ENCODE measurements at regions not wholly inside any gene's neighbourhood (a gene's known extent, or its start where the extent isn't known, plus 50 kb on each side); places are given as distances from the start of the nearest gene placed in this dataset.

GRCh38 chr13:22287343-22287920 is 616.6 kb downstream of the FGF9 start:
- no peak overlapping the region for H4K91ac ChIP-seq (ENCODE audit: insufficient read depth, low read depth, low read length)
- in situ Hi-C loops (cut with MboI; ENCODE audit: low sequenced_read_pairs) (no loop called here), intact Hi-C loops (cut with micrococcal nuclease) (no loop called here), dilution Hi-C loops (cut with HindIII; ENCODE audit: low sequenced_read_pairs, unreplicated experiment) (no loop called here)
- no peaks in the 10 kb centered on the region; the same call in 1 of the 2 replicates for H3K27me3 ChIP-seq (ENCODE audit: control insufficient read depth, insufficient read depth, low read length)
- no peaks in the 10 kb centered on the region for H4K20me1 ChIP-seq (ENCODE audit: insufficient read depth, low read length)
- H3K27ac ChIP-seq (ENCODE audit: insufficient read depth, low read length) = no peak overlapping the region
- WGBS, 2 experiments (ENCODE audit: extremely low coverage in 2 of 2, insufficient read length in 1 of 2) = no CpG with 5 or more reads among the region's 6 CpGs
- no peak overlapping the region for H3K23ac ChIP-seq (ENCODE audit: low read depth, low read length)
- H3K4ac ChIP-seq (ENCODE audit: low read depth, low read length) = no peak overlapping the region
- H2BK5ac ChIP-seq (ENCODE audit: low read depth, low read length, poor library complexity, severe bottlenecking) = no peak overlapping the region
- H3K9ac ChIP-seq (ENCODE audit: low read depth, low read length) = no peak overlapping the region
- no peak overlapping the region for H2BK120ac ChIP-seq (ENCODE audit: low read depth, low read length)
- no peak overlapping the region for H2AK9ac ChIP-seq (replicated peaks; ENCODE audit: low read depth, low read length, poor library complexity)
- H3K56ac ChIP-seq (ENCODE audit: extremely low read depth, insufficient read depth, low read length) = no peak overlapping the region
- no peak overlapping the region for H4K5ac ChIP-seq (ENCODE audit: low read depth, low read length)
- no peak overlapping the region for H2BK20ac ChIP-seq (ENCODE audit: low read depth, low read length)
- ATAC-seq (ENCODE audit: low read depth) (no peak), DNase-seq (no peak)
- H2AK5ac ChIP-seq (ENCODE audit: low read depth, low read length) = no peak overlapping the region
- no peaks in the 10 kb centered on the region for H3K36me3 ChIP-seq (ENCODE audit: control insufficient read depth, insufficient read depth, low read length)
- no peak overlapping the region for H3K14ac ChIP-seq (replicated peaks; ENCODE audit: low read depth, low read length)
- no peak overlapping the region for H2BK15ac ChIP-seq (ENCODE audit: low read depth, low read length)
- TF ChIP-seq USF2 (IDR thresholded peaks at IDR 0.05; ENCODE audit: low read depth, low read length) (no peak), MAZ (IDR thresholded peaks at IDR 0.05; ENCODE audit: borderline replicate concordance, low read depth, low read length) (no peak), CHD1 (IDR thresholded peaks at IDR 0.05; ENCODE audit: low read depth, low read length) (no peak), MAFK (IDR thresholded peaks at IDR 0.05; ENCODE audit: low read depth, low read length) (no peak), SMC3 (IDR thresholded peaks at IDR 0.05; ENCODE audit: low read depth, low read length) (no peak), ELK1 (IDR thresholded peaks at IDR 0.05; ENCODE audit: borderline replicate concordance, low read depth, low read length) (no peak), BHLHE40 (IDR thresholded peaks at IDR 0.05; ENCODE audit: low read depth, low read length) (no peak), FOS (IDR thresholded peaks at IDR 0.05; ENCODE audit: low read depth, low read length) (no peak), RAD21 (IDR thresholded peaks at IDR 0.05; ENCODE audit: low read length) (no peak), RFX5 (IDR thresholded peaks at IDR 0.05; ENCODE audit: low read depth, low read length) (no peak), RCOR1 (IDR thresholded peaks at IDR 0.05; ENCODE audit: insufficient replicate concordance, low read length) (no peak)
- CTCF ChIA-PET = no interaction called here
- H3K18ac ChIP-seq (ENCODE audit: low read depth, low read length) = no peak overlapping the region
- no peaks in the 10 kb centered on the region for H3K4me1 ChIP-seq (ENCODE audit: control insufficient read depth, insufficient read depth, low read length)
- no peaks in the 10 kb centered on the region for H3K79me1 ChIP-seq (ENCODE audit: low read depth in 1 of 2, low read length in 2 of 2)
- BruUV-seq (replicated peaks) = no TSS peak
- H2AFZ ChIP-seq (replicated peaks; ENCODE audit: low read length, poor library complexity) = no peak overlapping the region
- H3K4me2 ChIP-seq (ENCODE audit: low read depth, low read length) = no peak overlapping the region
- no peaks in the 10 kb centered on the region for H3K9me3 ChIP-seq (ENCODE audit: control insufficient read depth, insufficient read depth, low read length)
- H3K4me3 ChIP-seq (ENCODE audit: insufficient read depth, low read depth, low read length) = no peak overlapping the region
- no peaks in the 10 kb centered on the region for H3K9me1 ChIP-seq (ENCODE audit: insufficient read depth, low read length)
- POLR2A ChIA-PET (ENCODE audit: unreplicated experiment) = no interaction called here
- H4K8ac ChIP-seq (ENCODE audit: low read depth in 2 of 2, low read length in 2 of 2) = no peak overlapping the region
